Breast epithelium (tissue), 4 donors: ENCODE measurements at regions not wholly inside any gene's neighbourhood (a gene's known extent, or its start where the extent isn't known, plus 50 kb on each side); places are given as distances from the start of the nearest gene placed in this dataset.

Experiments
- DNase-seq, 2 donors: peaks; one replicate each; pipeline ENCODE4 v3.0.0-alpha.2; 2019; ENCODE audit warnings: low spot score in 2 of 2
- H3K27ac ChIP-seq, 2 donors: fragments of 200-600 bp; sonication (generic) in 1 of 2; one replicate each; pipeline ENCODE4 v1.5.1; 2016 to 2019; ENCODE audit warnings: mild to moderate bottlenecking in 1 of 2
- H3K27me3 ChIP-seq, 2 donors: fragments of 200-600 bp; sonication (generic) in 1 of 2; one replicate each; pipeline versions ENCODE4 v1.5.1 to v1.6.0; 2017 to 2019; ENCODE audit warnings: control low read depth in 1 of 2, mild to moderate bottlenecking in 1 of 2
- H3K36me3 ChIP-seq: fragments of 200-600 bp; one replicate; pipeline ENCODE4 v1.5.1; 2019
- H3K4me1 ChIP-seq, 2 donors: fragments of 200-600 bp; sonication (generic); one replicate each; pipeline ENCODE4 v1.5.1; 2016 to 2019; ENCODE audit warnings: control low read depth in 1 of 2
- H3K4me3 ChIP-seq, 3 donors: fragments of 200-600 bp; sonication (generic); 1 replicate in 2 of 3; 2 replicates in 1 of 3; pipeline ENCODE4 v1.5.1; 2016 to 2019; ENCODE audit warnings: mild to moderate bottlenecking in 3 of 3, moderate library complexity in 2 of 3
- H3K9me3 ChIP-seq, 2 donors: fragments of 200-600 bp; sonication (generic) in 1 of 2; one replicate each; pipeline ENCODE4 v1.5.1; 2016 to 2019; ENCODE audit warnings: control low read depth in 1 of 2
- POLR2A ChIP-seq: fragments of 450-650 bp; IDR thresholded peaks from one replicate; pipeline ENCODE4 v1.6.1; 2016; ENCODE audit warnings: antibody characterized with exemption, mild to moderate bottlenecking, moderate library complexity
- POLR2AphosphoS5 ChIP-seq, 3 donors: sonication (generic); formaldehyde crosslinking; IDR thresholded peaks; one replicate each; pipeline ENCODE4 v1.6.1; 2017; ENCODE audit warnings: antibody characterized with exemption in 3 of 3
- intact Hi-C: fragments of 100-400 bp; cut with DNase I; formaldehyde crosslinking; loops from one replicate; pipeline ENCODE4 v1.15.1; 2023; ENCODE audit warnings: low total_unique reads
- TF ChIP-seq, protein P1 (sequence below), 3 donors: fragments of 450-650 bp; IDR thresholded peaks; one replicate each; pipeline ENCODE4 v1.5.1; 2016 to 2017; ENCODE audit warnings: antibody characterized with exemption in 3 of 3, mild to moderate bottlenecking in 3 of 3, moderate library complexity in 3 of 3

DNA sequence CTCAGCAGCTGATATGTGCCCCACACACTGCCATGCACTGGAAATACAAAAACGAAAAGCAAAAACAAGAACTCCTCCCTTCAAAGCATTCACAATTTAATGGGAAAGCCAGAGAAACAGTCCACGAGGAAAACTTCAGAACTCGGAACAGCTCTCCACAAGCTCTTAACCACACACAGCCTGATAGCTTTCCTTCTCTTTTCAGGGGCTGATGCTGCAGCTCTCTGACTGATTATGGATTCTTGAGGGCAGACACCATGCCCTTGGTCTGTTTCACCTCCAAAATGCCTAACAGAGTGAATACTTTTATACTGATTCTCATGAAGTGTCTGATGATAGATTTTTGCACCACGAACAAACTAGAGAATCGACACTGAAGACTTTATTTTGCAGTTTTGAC lies 282.1 kb downstream of the CD83 start:
- TF ChIP-seq, protein P1, sequence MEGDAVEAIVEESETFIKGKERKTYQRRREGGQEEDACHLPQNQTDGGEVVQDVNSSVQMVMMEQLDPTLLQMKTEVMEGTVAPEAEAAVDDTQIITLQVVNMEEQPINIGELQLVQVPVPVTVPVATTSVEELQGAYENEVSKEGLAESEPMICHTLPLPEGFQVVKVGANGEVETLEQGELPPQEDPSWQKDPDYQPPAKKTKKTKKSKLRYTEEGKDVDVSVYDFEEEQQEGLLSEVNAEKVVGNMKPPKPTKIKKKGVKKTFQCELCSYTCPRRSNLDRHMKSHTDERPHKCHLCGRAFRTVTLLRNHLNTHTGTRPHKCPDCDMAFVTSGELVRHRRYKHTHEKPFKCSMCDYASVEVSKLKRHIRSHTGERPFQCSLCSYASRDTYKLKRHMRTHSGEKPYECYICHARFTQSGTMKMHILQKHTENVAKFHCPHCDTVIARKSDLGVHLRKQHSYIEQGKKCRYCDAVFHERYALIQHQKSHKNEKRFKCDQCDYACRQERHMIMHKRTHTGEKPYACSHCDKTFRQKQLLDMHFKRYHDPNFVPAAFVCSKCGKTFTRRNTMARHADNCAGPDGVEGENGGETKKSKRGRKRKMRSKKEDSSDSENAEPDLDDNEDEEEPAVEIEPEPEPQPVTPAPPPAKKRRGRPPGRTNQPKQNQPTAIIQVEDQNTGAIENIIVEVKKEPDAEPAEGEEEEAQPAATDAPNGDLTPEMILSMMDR (IDR thresholded peaks at IDR 0.05): no peak
- no peak for TF ChIP-seq POLR2A
- TF ChIP-seq POLR2AphosphoS5 (IDR thresholded peaks at IDR 0.05): no peak
- Histone ChIP-seq H3K4me3 (no peak overlapping the region), H3K9me3 (no peaks in the 10 kb centered on the region), H3K36me3 (no peaks in the 10 kb centered on the region), H3K27ac (no peak overlapping the region), H3K27me3 (no peaks in the 10 kb centered on the region), H3K4me1 (no peaks in the 10 kb centered on the region)
- DNase-seq: no peak
- intact Hi-C loops: loop anchor here (5.0 kb wide), 1 partner anchor 1283 kb away; no protein-coding TSS in a partner anchor

DNA sequence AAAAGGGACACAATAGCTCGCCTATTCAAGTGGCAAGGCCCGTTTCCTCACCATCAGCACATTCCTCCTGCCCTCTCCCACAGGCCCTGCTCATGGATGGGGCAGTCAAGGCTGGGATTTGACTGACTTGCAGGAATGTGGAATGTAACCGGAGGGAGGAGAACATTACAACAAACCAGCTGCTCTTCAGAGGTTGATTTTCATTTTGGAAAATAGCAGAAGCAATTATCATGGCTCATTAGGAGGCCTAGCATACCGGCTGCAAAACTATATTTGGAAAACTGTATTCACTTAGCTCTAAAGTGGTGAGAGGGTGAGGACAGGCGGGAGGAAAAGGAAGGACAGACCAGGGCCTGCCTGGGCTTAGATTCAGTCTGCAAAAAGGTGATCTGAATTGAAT lies 283.7 kb downstream of the CD83 start:
- no peak for DNase-seq
- Histone ChIP-seq H3K4me1 (no peaks in the 10 kb centered on the region), H3K4me3 (no peak overlapping the region), H3K27me3 (no peaks in the 10 kb centered on the region), H3K9me3 (no peaks in the 10 kb centered on the region), H3K36me3 (no peaks in the 10 kb centered on the region), H3K27ac (no peak overlapping the region)
- intact Hi-C loops: no loop called here
- TF ChIP-seq, protein P1 (IDR thresholded peaks at IDR 0.05): no peak
- TF ChIP-seq POLR2A (no peak), POLR2AphosphoS5 (IDR thresholded peaks at IDR 0.05) (no peak)

DNA sequence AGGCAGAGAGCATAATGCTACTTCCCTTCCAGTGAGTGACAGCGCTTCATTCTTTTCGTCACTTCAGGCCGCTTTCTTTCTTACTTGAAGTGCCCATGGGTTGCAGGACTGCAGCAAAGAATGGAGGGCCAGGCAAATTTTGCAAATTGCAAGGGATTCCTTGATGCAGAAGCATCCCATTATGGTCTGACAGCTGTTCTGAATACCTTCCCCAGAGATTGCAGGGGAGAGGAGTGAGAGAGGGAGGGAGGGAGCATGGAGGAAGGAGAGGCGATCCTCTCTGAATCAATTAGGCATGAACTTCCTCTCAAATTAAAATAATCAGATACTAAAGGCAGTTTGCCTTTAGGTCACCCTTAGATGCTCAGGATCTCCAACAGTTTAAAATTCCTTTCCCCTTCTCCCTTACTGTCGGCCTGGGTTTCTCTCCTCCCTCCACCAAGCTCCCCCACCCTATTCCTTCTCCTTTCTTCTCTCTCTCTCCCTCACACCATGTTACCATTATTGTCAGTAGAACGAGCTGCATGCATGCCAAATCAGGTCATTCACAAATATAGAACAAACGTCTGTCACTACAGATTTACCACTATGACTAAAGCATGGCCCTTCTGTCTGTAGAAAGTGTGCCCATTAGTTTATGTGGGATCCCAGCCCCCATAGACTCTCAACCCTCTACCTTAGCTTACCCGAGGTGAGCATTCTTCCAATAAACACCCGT lies 289.2 kb downstream of the CD83 start:
- intact Hi-C loops: no loop called here

DNA sequence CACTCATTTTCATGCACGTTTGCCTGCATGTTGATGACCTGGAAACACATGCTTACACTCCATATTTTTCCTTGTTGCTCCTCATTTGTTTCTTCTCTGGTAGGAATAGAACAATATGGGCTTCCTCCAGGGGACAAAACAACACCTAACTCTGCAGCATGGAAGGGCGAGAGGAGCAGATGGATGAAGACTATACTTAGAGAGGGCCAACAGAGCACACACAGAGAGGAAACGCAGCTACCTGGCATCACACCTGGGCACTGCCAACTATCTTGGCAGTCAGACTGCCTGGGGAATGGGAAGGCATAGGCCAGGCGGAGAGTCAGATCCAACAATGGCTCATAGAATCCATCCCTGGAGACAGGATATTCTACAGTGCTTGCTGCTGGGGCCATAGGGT lies 290.9 kb downstream of the CD83 start:
- DNase-seq: no peak
- Histone ChIP-seq H3K4me1 (no peaks in the 10 kb centered on the region), H3K27ac (no peak overlapping the region), H3K36me3 (no peaks in the 10 kb centered on the region), H3K9me3 (no peaks in the 10 kb centered on the region), H3K4me3 (no peak overlapping the region), H3K27me3 (no peaks in the 10 kb centered on the region)
- TF ChIP-seq POLR2AphosphoS5 (IDR thresholded peaks at IDR 0.05) (no peak), POLR2A (no peak)
- TF ChIP-seq, protein P1 (IDR thresholded peaks at IDR 0.05): no peak
- intact Hi-C loops: no loop called here

More for the DNA sequence above, 289.2 kb downstream of the CD83 start:
- Histone ChIP-seq H3K9me3 (no peaks in the 10 kb centered on the region), H3K27me3 (no peaks in the 10 kb centered on the region), H3K4me1 (no peaks in the 10 kb centered on the region), H3K27ac (no peak overlapping the region), H3K36me3 (no peaks in the 10 kb centered on the region), H3K4me3 (no peak overlapping the region)
- no peak for TF ChIP-seq POLR2AphosphoS5 (IDR thresholded peaks at IDR 0.05)
- no peak for TF ChIP-seq POLR2A
- TF ChIP-seq, protein P1 (IDR thresholded peaks at IDR 0.05): no peak
- DNase-seq: no peak

DNA sequence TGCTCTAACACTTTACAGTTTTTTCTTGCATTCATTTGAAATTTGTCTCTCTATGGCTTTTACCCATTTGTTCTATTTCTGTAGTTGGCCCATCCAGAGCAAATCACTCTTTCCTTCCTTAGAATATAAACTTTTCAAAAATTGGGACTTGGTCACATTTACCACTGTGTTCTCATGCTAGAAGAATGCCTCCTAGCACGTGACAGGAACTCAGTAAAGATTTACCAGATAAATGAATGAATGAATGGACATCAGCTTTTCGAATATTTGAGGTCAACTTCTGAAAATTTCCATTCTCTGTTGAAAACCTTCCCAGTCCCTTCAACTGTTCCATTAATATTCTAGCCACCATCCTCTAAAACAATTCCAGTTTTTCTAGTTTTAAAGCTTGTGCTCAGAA lies 294.5 kb downstream of the CD83 start:
- no peak for DNase-seq
- H3K9me3 ChIP-seq: no peaks in the 10 kb centered on the region
- H3K27me3 ChIP-seq: no peaks in the 10 kb centered on the region
- no peaks in the 10 kb centered on the region for H3K36me3 ChIP-seq
- H3K27ac ChIP-seq: no peak overlapping the region
- TF ChIP-seq POLR2AphosphoS5 (IDR thresholded peaks at IDR 0.05) (no peak), POLR2A (no peak)
- TF ChIP-seq, protein P1 (IDR thresholded peaks at IDR 0.05): no peak
- intact Hi-C loops: no loop called here
- H3K4me3 ChIP-seq: no peak overlapping the region
- H3K4me1 ChIP-seq: no peaks in the 10 kb centered on the region
